ENCODE measurements at regions not wholly inside any gene's neighbourhood (a gene's known extent, or its start where the extent isn't known, plus 50 kb on each side); places are given as distances from the start of the nearest gene placed in this dataset.
A peak's percentile ranks its signal among the peaks of the same experiment; 100 is the strongest.
"Not testable (repeated sequence)": the region's sequence is repeated elsewhere in the genome, so short reads cannot be mapped to it uniquely, and the experiment has no call there.

GRCh38 chr4:110867251-110867960, 244.5 kb upstream of the PITX2 start:
- Histone ChIP-seq H3K36me3 (ENCODE audit: insufficient read depth, low read length) (no peaks in the 10 kb centered on the region), H3K27ac (ENCODE audit: low read depth, low read length) (no peak overlapping the region), H3K4me1 (ENCODE audit: insufficient read depth, low read length) (no peaks in the 10 kb centered on the region), H3K4me3 (ENCODE audit: low read length) (no peak overlapping the region), H3K9ac (ENCODE audit: low read depth, low read length) (no peak overlapping the region), H3K9me3 (ENCODE audit: insufficient read depth, low read depth, low read length) (no peaks in the 10 kb centered on the region), H3K27me3 (ENCODE audit: insufficient read depth, low read length) (no peaks in the 10 kb centered on the region)
- WGBS = 91% methylated on average over 2 of the region's 3 CpGs

GRCh38 chr4:110867981-110868720, 245.3 kb upstream of the PITX2 start:
- Histone ChIP-seq H3K36me3 (ENCODE audit: insufficient read depth, low read length) (no peaks in the 10 kb centered on the region), H3K9ac (ENCODE audit: low read depth, low read length) (no peak overlapping the region), H3K27me3 (ENCODE audit: insufficient read depth, low read length) (no peaks in the 10 kb centered on the region), H3K4me3 (ENCODE audit: low read length) (no peak overlapping the region), H3K9me3 (ENCODE audit: insufficient read depth, low read depth, low read length) (no peaks in the 10 kb centered on the region), H3K4me1 (ENCODE audit: insufficient read depth, low read length) (no peaks in the 10 kb centered on the region), H3K27ac (ENCODE audit: low read depth, low read length) (no peak overlapping the region)
- 93% methylated on average over 2 of the region's 2 CpGs for WGBS

DNA sequence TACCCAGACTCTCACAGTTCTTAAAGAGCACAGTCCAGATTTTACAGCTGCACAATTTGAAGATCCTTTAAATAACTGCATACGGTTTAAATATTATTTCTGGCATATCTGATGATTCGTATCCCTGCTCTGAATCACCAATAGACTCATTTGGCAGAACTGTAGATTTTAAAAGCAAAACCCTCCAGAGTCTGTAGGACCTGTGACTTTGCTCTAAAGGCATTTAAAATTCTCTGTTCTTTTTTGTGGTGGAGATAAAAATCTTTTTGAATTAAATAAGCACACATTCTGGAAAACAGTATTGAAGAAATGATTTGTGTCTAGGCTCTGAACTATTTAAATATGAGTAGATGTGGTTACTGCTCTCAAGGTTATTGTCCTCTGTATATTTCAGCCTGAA, 246.2 kb upstream of the PITX2 start:
- no peak overlapping the region for H3K4me3 ChIP-seq (ENCODE audit: low read length)
- WGBS = 86% methylated on average over 2 of the region's 2 CpGs

DNA sequence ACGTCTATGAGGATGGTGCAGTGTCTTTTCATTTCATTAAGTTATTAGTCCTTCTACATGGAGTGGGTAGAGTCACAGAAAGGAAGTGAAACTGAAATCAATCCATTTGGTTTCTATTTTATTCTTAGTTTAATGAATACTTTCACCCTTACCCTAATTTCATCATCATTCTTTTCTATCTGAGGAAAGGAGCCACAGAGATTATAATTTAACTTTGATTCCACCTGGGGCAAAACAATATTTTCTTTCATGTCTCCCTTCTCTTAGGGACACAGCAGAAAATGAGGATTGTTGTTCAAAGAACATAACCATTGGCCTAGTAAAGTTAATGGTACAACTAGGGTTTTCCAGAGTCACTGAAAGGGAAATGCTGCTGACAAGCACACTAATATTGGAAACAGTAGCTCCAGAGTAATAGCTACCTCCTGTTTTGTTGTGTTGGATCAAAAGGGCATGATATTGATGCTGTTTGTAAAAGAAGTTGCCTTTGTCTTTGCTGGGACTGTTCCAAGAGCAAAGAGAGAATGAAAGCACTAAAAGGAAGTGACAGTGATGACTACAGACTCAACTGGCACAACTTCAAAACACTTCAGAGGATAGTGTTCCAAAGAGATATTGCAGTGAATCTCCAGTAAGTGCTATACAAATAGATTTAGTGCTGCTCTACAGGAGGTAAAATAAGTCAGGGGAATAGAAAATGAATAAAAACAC, 247.1 kb upstream of the PITX2 start:
- Histone ChIP-seq H3K27ac (ENCODE audit: low read depth, low read length) (no peak overlapping the region), H3K4me1 (ENCODE audit: insufficient read depth, low read length) (no peaks in the 10 kb centered on the region), H3K4me3 (ENCODE audit: low read length) (no peak overlapping the region), H3K9me3 (ENCODE audit: insufficient read depth, low read depth, low read length) (no peaks in the 10 kb centered on the region), H3K27me3 (ENCODE audit: insufficient read depth, low read length) (no peaks in the 10 kb centered on the region), H3K9ac (ENCODE audit: low read depth, low read length) (no peak overlapping the region), H3K36me3 (ENCODE audit: insufficient read depth, low read length) (no peaks in the 10 kb centered on the region)
- no CpG with 5 or more reads among the region's 1 CpG for WGBS

More for the DNA sequence above, 246.2 kb upstream of the PITX2 start:
- no peak overlapping the region for H3K27ac ChIP-seq (ENCODE audit: low read depth, low read length)
- no peaks in the 10 kb centered on the region for H3K9me3 ChIP-seq (ENCODE audit: insufficient read depth, low read depth, low read length)
- H3K36me3 ChIP-seq (ENCODE audit: insufficient read depth, low read length) = no peaks in the 10 kb centered on the region
- H3K9ac ChIP-seq (ENCODE audit: low read depth, low read length) = no peak overlapping the region
- H3K4me1 ChIP-seq (ENCODE audit: insufficient read depth, low read length) = no peaks in the 10 kb centered on the region
- H3K27me3 ChIP-seq (ENCODE audit: insufficient read depth, low read length) = no peaks in the 10 kb centered on the region

DNA sequence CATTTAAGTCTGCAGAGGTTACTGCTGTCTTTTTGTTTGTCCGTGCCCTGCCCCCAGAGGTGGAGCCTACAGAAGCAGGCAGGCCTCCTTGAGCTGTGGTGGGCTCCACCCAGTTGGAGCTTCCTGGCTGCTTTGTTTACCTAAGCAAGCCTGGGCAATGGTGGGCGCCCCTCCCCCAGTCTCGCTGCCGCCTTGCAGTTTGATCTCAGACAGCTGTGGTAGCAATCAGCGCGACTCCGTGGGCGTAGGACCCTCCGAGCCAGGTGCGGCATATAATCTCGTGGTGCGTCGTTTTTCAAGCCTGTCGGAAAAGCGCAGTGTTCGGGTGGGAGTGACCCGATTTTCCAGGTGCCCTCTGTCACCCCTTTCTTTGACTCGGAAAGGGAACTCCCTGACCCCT, 253.3 kb upstream of the PITX2 start:
- not testable (repeated sequence) for H3K27me3 ChIP-seq (ENCODE audit: insufficient read depth, low read length); H3K4me1 ChIP-seq (ENCODE audit: insufficient read depth, low read length); H3K27ac ChIP-seq (ENCODE audit: low read depth, low read length); H3K9me3 ChIP-seq (ENCODE audit: insufficient read depth, low read depth, low read length); H3K36me3 ChIP-seq (ENCODE audit: insufficient read depth, low read length)
- Histone ChIP-seq H3K9ac (ENCODE audit: low read depth, low read length) (peak overlapping the region; percentile 47; the same call in 1 of the 2 replicates), H3K4me3 (ENCODE audit: low read length) (peak overlapping the region; percentile 34)
- 74% methylated on average over 17 of the region's 18 CpGs for WGBS

- H3K27ac ChIP-seq (ENCODE audit: low read depth, low read length) = no peak overlapping the region
- peak overlapping the region; percentile 34 for H3K4me3 ChIP-seq (ENCODE audit: low read length)
- no peaks in the 10 kb centered on the region for H3K9me3 ChIP-seq (ENCODE audit: insufficient read depth, low read depth, low read length)
- no peaks in the 10 kb centered on the region for H3K36me3 ChIP-seq (ENCODE audit: insufficient read depth, low read length)
- WGBS = no CpG with 5 or more reads among the region's 1 CpG
- H3K9ac ChIP-seq (ENCODE audit: low read depth, low read length) = no peak overlapping the region
- H3K27me3 ChIP-seq (ENCODE audit: insufficient read depth, low read length) = no peaks in the 10 kb centered on the region
- H3K4me1 ChIP-seq (ENCODE audit: insufficient read depth, low read length) = peaks cover 6% of the 10 kb centered on the region; the same call in 1 of the 2 replicates
These were observed 254.0 kb upstream of the PITX2 start for GRCh38 chr4:110876866-110877265.

GRCh38 chr4:110877778-110878370, 255.0 kb upstream of the PITX2 start:
- peaks cover 6% of the 10 kb centered on the region; the same call in 1 of the 2 replicates for H3K4me1 ChIP-seq (ENCODE audit: insufficient read depth, low read length)
- H3K36me3 ChIP-seq (ENCODE audit: insufficient read depth, low read length) = no peaks in the 10 kb centered on the region
- H3K9ac ChIP-seq (ENCODE audit: low read depth, low read length) = no peak overlapping the region
- no peak overlapping the region for H3K4me3 ChIP-seq (ENCODE audit: low read length)
- H3K9me3 ChIP-seq (ENCODE audit: insufficient read depth, low read depth, low read length) = no peaks in the 10 kb centered on the region
- WGBS = 89% methylated on average over 2 of the region's 2 CpGs
- no peaks in the 10 kb centered on the region for H3K27me3 ChIP-seq (ENCODE audit: insufficient read depth, low read length)
- H3K27ac ChIP-seq (ENCODE audit: low read depth, low read length) = no peak overlapping the region

- no peaks in the 10 kb centered on the region for H3K27me3 ChIP-seq (ENCODE audit: insufficient read depth, low read length)
- H3K9ac ChIP-seq (ENCODE audit: low read depth, low read length) = no peak overlapping the region
- no peak overlapping the region for H3K27ac ChIP-seq (ENCODE audit: low read depth, low read length)
- no peaks in the 10 kb centered on the region for H3K36me3 ChIP-seq (ENCODE audit: insufficient read depth, low read length)
- H3K9me3 ChIP-seq (ENCODE audit: insufficient read depth, low read depth, low read length) = no peaks in the 10 kb centered on the region
- no peak overlapping the region for H3K4me3 ChIP-seq (ENCODE audit: low read length)
- H3K4me1 ChIP-seq (ENCODE audit: insufficient read depth, low read length) = peaks cover 6% of the 10 kb centered on the region; the same call in 1 of the 2 replicates
- WGBS = 94% methylated on average over 2 of the region's 2 CpGs
These were observed 255.5 kb upstream of the PITX2 start for GRCh38 chr4:110878413-110878812.

DNA sequence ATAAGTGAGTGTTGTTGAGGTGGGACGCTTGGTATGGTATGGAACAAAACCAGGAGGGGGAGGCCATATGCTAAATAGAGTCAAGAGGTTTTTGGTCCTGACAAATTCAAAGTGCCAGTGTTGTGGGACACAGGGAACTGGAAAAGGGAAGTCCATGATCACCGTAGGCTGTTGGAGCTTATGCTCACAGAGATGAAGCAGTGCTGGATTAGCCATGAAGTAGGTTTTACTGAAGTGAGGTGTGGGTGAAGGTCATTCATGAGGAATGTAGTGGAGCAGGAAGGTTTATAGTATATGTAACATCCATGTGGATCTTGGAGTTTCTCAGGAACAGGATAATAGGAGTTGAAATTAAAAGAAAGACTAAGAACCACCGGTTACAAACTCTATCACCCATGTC, 256.1 kb upstream of the PITX2 start:
- Histone ChIP-seq H3K9me3 (ENCODE audit: insufficient read depth, low read depth, low read length) (no peaks in the 10 kb centered on the region), H3K27me3 (ENCODE audit: insufficient read depth, low read length) (no peaks in the 10 kb centered on the region), H3K9ac (ENCODE audit: low read depth, low read length) (no peak overlapping the region), H3K4me3 (ENCODE audit: low read length) (no peak overlapping the region), H3K4me1 (ENCODE audit: insufficient read depth, low read length) (peaks cover 6% of the 10 kb centered on the region; the same call in 1 of the 2 replicates), H3K27ac (ENCODE audit: low read depth, low read length) (no peak overlapping the region), H3K36me3 (ENCODE audit: insufficient read depth, low read length) (no peaks in the 10 kb centered on the region)
- 95% methylated on average over 3 of the region's 3 CpGs for WGBS

DNA sequence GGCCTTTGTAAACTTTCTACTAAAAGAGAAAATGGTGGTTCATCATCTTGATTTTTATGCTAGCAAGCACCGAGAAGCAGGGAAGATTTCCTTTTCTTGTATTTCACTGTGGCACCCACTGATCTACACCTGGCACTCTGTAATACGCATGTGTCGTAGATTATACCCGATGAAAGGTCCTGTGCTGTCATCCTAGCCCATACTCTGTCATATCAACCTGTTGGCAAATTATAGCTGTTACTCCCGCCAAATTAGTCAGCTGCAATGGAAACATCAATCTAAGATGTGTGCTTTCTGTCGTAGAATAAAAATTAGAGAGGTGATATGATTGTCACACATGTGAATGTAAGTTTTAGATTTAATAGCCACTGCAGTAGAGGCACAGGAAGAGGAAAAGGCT, 263.4 kb upstream of the PITX2 start:
- no peaks in the 10 kb centered on the region for H3K9me3 ChIP-seq (ENCODE audit: insufficient read depth, low read depth, low read length)
- H3K27me3 ChIP-seq (ENCODE audit: insufficient read depth, low read length) = no peaks in the 10 kb centered on the region
- no peaks in the 10 kb centered on the region for H3K4me1 ChIP-seq (ENCODE audit: insufficient read depth, low read length)
- no peak overlapping the region for H3K9ac ChIP-seq (ENCODE audit: low read depth, low read length)
- no peak overlapping the region for H3K4me3 ChIP-seq (ENCODE audit: low read length)
- no peak overlapping the region for H3K27ac ChIP-seq (ENCODE audit: low read depth, low read length)
- 94% methylated on average over 6 of the region's 6 CpGs for WGBS
- no peaks in the 10 kb centered on the region for H3K36me3 ChIP-seq (ENCODE audit: insufficient read depth, low read length)

DNA sequence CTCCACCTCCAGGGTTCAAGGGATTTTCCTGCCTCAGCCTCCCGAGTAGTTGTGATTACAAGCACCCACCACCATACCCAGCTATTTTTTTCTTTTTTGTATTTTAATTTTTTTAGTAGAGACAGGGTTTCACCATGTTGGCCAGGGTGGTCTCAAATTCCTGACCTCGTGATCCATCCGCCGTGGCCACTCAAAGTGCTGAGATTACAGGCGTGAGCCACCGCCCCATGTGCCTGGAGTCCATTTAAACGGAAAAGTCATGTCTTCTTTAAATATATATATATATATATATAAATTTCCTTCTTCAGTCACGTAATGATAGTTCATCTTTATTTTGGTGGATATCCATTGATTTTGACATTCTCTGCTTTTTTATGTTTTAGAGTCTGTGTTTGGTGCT, 264.0 kb upstream of the PITX2 start:
- H3K4me1 ChIP-seq (ENCODE audit: insufficient read depth, low read length) = no peaks in the 10 kb centered on the region
- no peak overlapping the region for H3K4me3 ChIP-seq (ENCODE audit: low read length)
- H3K27me3 ChIP-seq (ENCODE audit: insufficient read depth, low read length) = no peaks in the 10 kb centered on the region
- no peaks in the 10 kb centered on the region for H3K9me3 ChIP-seq (ENCODE audit: insufficient read depth, low read depth, low read length)
- H3K36me3 ChIP-seq (ENCODE audit: insufficient read depth, low read length) = no peaks in the 10 kb centered on the region
- no peak overlapping the region for H3K9ac ChIP-seq (ENCODE audit: low read depth, low read length)
- WGBS = 94% methylated on average over 5 of the region's 8 CpGs
- no peak overlapping the region for H3K27ac ChIP-seq (ENCODE audit: low read depth, low read length)
